A673 (cell line): ENCODE measurements at regions not wholly inside any gene's neighbourhood (a gene's known extent, or its start where the extent isn't known, plus 50 kb on each side); places are given as distances from the start of the nearest gene placed in this dataset.

Source experiments
- BruUV-seq: library from RNA; stranded (reverse); fragments of 400-500 nt; replicated peaks from 2 replicates; lab custom pipeline; 2021; lab: Mats Ljungman, UMichigan
- CTCF ChIA-PET: fragments of 300-600 bp; sonication (Branson Sonifier 250); formaldehyde crosslinking; loops from one replicate; lab custom pipeline; 2022; ENCODE audit warnings: antibody characterized with exemption; lab: Charles Lee
- POLR2A ChIA-PET: fragments of 300-600 bp; sonication (Branson Sonifier 250); formaldehyde crosslinking; loops from one replicate; lab custom pipeline; 2022; ENCODE audit warnings: antibody characterized with exemption; ENCODE audit not compliant: low non-redundant PET; lab: Charles Lee
- DNase-seq: peaks from one replicate; pipeline ENCODE4 v3.0.0-alpha.2; 2015; ENCODE audit warnings: low spot score
- H3K27ac ChIP-seq: fragments of 200-600 bp; sonication (generic); 2 replicates; pipeline ENCODE4 v1.5.1; 2016; ENCODE audit warnings: mixed run types, low read depth, mild to moderate bottlenecking, mixed read lengths, antibody characterized with exemption, low read length; ENCODE audit not compliant: poor library complexity, severe bottlenecking
- H3K27me3 ChIP-seq: fragments of 200-600 bp; sonication (generic); replicated peaks from 2 replicates; pipeline ENCODE4 v1.6.1; 2017; ENCODE audit warnings: mixed run types, low read depth, mild to moderate bottlenecking, mixed read lengths, antibody characterized with exemption, low read length; ENCODE audit not compliant: insufficient read depth, poor library complexity
- H3K36me3 ChIP-seq: fragments of 200-600 bp; sonication (generic); 2 replicates; pipeline ENCODE4 v1.6.1; 2016; ENCODE audit warnings: mixed run types, mild to moderate bottlenecking, mixed read lengths, antibody characterized with exemption, low read length; ENCODE audit not compliant: insufficient read depth, poor library complexity, severe bottlenecking
- H3K4me1 ChIP-seq: fragments of 200-600 bp; sonication (generic); 2 replicates; pipeline ENCODE4 v1.6.1; 2017; ENCODE audit warnings: mixed run types, mild to moderate bottlenecking, mixed read lengths, antibody characterized with exemption, low read length; ENCODE audit not compliant: insufficient read depth, poor library complexity, severe bottlenecking
- H3K4me3 ChIP-seq: fragments of 200-600 bp; sonication (generic); 2 replicates; pipeline ENCODE4 v1.5.1; 2016; ENCODE audit warnings: low read depth, mixed run types, mild to moderate bottlenecking, mixed read lengths, low read length; ENCODE audit not compliant: poor library complexity, severe bottlenecking
- H3K9me3 ChIP-seq: fragments of 200-600 bp; sonication (generic); 2 replicates; pipeline ENCODE4 v1.6.1; 2016; ENCODE audit warnings: mixed run types, low read depth, mild to moderate bottlenecking, mixed read lengths, antibody characterized with exemption, low read length; ENCODE audit not compliant: poor library complexity, severe bottlenecking
- CTCF ChIP-seq: fragments of 300-800, 200-600 bp; sonication (generic); conservative IDR thresholded peaks from 2 replicates; pipeline ENCODE4 v1.5.1; 2017; ENCODE audit warnings: low read depth, mild to moderate bottlenecking, antibody characterized with exemption, low read length, moderate library complexity, mixed read lengths
- EZH2 ChIP-seq: fragments of 200-600 bp; sonication (generic); IDR thresholded peaks from 2 replicates; pipeline ENCODE4 v1.6.1; 2017; ENCODE audit warnings: borderline replicate concordance, low read depth, mild to moderate bottlenecking, mixed read lengths, antibody characterized with exemption, low read length; ENCODE audit not compliant: poor library complexity, severe bottlenecking
- intact Hi-C: fragments of 100-400 bp; cut with micrococcal nuclease; formaldehyde crosslinking; loops from one replicate; pipeline ENCODE4 v1.10.0; 2022; ENCODE audit not compliant: unreplicated experiment

- Histone ChIP-seq H3K4me3 (no peak overlapping the region), H3K27me3 (no peaks in the 10 kb centered on the region), H3K27ac (no peak overlapping the region), H3K9me3 (no peaks in the 10 kb centered on the region), H3K4me1 (peaks cover 12% of the 10 kb centered on the region), H3K36me3 (no peaks in the 10 kb centered on the region)
- no peak for DNase-seq
- ChIA-PET CTCF (no interaction called here), POLR2A (no interaction called here)
- TF ChIP-seq EZH2 = no peak
- TF ChIP-seq CTCF = no peak
- intact Hi-C loops = no loop called here
- BruUV-seq = no TSS peak
Observed at GRCh38 chr10:6771331-6771730, 191.3 kb upstream of the PRKCQ start.

GRCh38 chr10:6770846-6771245 lies 190.8 kb upstream of the PRKCQ start:
- CTCF ChIA-PET = no interaction called here
- Histone ChIP-seq H3K4me3 (no peak overlapping the region), H3K27me3 (no peaks in the 10 kb centered on the region), H3K27ac (no peak overlapping the region), H3K36me3 (no peaks in the 10 kb centered on the region), H3K4me1 (peaks cover 15% of the 10 kb centered on the region), H3K9me3 (no peaks in the 10 kb centered on the region)
- no TSS peak for BruUV-seq
- TF ChIP-seq EZH2 (no peak), CTCF (no peak)
- intact Hi-C loops = no loop called here
- DNase-seq = no peak
- POLR2A ChIA-PET = no interaction called here

GRCh38 chr10:6769704-6770417 lies 189.8 kb upstream of the PRKCQ start:
- intact Hi-C loops = no loop called here
- Histone ChIP-seq H3K4me1 (peaks cover 25% of the 10 kb centered on the region), H3K4me3 (no peak overlapping the region), H3K36me3 (no peaks in the 10 kb centered on the region), H3K9me3 (no peaks in the 10 kb centered on the region), H3K27ac (no peak overlapping the region), H3K27me3 (no peaks in the 10 kb centered on the region)
- BruUV-seq = no TSS peak
- TF ChIP-seq CTCF = no peak
- no peak for TF ChIP-seq EZH2
- ChIA-PET POLR2A (no interaction called here), CTCF (no interaction called here)
- no peak for DNase-seq
